IPS DF 4.7 (cell line): ENCODE measurements at regions not wholly inside any gene's neighbourhood (a gene's known extent, or its start where the extent isn't known, plus 50 kb on each side); places are given as distances from the start of the nearest gene placed in this dataset.

Experiments used
- DNase-seq: peaks from one replicate; pipeline ENCODE4 v3.0.0-alpha.2; 2013; ENCODE audit warnings: low spot score; ENCODE audit errors: extremely low read depth

DNA sequence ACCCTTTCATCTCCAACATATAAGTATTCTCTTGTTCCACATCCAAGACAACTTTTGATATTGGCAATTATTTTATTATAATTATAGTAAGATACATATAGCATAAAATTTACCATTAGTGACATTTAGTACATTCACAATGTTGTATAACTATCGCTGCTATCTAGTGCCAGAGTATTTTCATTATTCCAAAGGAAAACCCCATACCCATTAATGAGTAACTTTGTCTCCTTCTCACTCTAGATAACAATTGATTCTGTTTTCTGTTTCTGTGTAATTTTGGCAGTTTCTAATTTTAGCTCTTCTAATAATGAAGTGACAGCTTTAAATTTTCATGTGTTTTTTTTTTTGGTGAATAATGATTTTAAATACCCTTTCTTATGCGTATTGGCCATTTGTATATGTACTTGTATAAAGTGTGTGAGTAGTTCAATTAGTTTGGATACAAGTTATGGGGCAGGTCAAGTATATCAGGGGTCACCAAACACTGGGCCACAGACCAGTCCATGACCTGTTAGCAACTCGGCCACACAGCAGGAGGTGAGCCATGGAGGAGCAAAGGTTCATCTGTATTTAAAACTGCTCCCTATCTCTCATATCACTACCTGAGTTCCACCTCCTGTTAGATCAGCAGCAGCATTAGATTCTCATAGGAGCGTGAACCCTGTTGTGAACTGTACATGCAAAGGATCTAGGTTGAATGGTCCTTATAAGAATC is 97.2 kb upstream of the SYT1 start:
- no peak for DNase-seq

DNA sequence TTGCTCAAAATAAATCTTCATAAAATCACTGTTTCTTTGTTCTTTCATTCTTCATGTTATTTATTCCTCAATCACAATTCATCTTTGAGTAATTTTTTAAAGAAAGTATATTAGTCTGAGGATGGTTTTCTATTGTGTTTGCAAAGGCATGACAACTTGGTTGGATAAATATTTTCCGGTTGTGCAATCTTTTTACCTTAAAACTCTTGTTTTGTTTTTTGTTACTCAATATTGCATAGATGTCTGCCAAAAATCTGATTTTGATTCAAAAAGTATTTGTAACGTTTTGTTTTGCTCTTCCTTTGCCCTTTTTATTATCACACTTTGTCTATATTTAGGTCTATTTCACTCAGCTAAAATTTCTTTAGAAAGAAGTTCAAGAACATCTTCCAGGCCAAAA is 86.2 kb upstream of the SYT1 start:
- no peak for DNase-seq

DNA sequence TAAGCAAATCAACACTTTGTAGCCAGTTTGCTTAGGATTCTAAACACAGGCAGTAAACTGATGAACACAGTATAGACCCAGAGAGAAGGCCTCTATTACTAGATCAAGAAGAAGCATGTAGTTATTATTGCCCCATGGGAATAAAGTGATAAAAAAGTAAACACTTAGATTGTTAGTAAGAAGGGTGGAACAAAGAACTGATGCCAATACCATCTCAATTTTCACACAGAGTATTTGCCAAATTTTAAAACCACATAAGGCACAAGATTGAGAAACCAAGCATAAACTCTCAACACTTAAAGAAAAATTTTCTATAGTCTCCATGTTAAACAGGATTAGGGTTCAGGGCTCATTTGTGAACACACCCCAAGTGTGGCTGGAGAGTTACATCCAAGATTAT is 77.0 kb upstream of the SYT1 start:
- no peak for DNase-seq

DNA sequence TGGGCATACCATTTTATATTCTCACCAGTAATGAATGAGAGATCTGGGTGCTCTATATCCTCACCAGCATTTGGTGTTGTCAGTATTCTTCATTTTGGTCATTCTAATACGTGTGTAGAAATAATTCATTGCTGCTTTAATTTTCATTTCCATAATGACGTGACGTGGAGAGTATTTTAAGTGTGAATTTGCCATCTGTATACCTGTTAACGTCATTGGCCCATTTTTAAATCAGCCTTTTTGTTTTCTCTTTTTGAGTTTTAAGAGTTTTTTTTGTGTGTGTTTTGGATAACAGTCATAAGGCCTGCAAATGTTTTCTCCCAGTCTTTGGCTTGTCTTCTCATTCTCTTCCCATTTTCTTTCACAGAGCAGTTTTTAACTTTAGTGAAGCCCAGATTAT is 74.4 kb upstream of the SYT1 start:
- DNase-seq: no peak

DNA sequence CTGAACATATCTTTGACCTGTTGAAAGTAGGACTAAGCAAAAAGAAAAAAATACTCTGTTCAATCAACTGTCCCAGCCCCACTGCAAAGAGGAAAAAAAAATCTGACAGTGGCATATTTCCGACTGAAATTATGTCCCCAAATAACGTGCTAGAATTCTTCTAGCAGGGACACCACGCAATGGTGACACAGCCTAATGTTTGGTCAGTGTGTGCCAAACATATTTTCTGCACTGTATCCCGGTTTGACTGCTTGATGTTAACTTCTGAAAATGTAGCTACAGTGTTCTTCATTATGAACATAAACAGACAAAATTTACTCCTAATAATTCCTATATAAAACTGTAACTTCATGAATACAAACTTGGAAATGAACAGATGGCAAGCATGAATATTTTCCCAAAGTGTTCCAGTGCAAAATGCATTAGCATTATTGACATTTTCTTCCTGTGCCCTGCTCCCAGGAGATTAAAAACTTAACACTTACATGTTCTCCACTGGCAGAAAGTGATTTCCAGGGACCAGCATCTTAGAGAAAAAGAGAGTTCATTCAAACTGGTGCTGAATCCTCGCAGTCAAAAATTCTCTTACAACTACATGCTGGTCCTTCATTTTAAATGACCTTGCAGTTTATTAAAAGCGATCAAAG is 72.4 kb upstream of the SYT1 start:
- DNase-seq: no peak

DNA sequence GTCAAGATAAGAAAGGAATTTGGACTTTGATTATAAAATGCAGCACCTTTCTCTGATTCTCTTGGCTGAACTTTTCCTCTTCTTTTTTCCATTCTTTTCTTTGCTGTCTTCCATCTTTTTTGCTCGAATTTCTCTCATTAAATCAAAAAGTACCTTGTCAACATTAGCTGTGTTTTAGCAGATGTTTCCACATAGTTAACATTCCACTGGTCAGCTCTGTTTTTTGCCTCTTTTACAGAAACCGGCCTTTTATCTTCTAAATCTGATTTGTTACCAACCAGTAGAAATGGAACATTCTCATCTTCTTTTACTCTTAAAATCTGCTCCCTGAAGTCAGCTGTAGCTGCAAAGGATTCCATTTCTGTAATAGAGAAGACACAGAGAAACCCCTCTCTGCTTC is 71.1 kb upstream of the SYT1 start:
- no peak for DNase-seq

DNA sequence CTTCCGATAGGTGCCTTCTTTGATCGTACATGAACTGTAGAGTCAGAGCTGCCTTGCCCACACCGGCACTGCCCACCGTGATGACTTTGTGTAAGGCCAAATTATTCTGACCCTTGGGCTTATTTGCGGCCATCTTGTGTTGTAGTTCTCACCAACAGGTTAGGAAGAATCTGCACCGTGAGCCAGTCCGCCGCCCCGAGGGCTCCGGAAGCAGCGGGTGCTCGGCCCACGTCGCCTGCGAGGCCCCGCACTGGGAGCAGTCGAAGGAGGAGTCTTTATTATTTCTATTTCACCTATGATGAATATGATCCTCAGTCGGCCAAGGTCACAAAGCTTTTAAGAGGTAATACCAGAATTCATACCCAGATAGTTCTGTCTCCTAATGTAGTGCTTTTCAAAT is 70.6 kb upstream of the SYT1 start:
- DNase-seq: no peak

DNA sequence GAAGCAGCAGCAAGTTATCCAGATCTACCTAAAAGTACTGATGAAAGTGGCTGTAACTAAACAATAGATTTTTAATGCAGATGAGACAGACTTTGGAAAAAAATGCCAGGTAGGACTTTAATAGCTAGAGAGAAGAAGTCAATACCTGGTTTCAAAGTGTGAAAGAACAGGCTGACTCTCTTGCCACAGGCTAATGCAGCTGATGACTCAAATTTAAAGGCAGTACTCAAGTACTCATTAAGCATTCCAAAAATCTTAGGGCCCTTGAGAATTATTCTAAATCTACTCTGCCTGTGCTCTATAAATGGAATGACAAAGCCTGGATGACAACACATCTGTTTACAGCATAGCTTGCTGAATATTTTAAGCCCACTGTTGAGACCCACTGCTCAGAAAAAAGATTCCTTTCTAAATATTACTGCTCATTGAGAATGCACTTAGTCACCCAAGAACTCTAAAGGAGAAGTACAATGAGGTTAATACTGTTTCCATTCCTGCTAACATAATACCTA is 68.6 kb upstream of the SYT1 start:
- DNase-seq: no peak

DNA sequence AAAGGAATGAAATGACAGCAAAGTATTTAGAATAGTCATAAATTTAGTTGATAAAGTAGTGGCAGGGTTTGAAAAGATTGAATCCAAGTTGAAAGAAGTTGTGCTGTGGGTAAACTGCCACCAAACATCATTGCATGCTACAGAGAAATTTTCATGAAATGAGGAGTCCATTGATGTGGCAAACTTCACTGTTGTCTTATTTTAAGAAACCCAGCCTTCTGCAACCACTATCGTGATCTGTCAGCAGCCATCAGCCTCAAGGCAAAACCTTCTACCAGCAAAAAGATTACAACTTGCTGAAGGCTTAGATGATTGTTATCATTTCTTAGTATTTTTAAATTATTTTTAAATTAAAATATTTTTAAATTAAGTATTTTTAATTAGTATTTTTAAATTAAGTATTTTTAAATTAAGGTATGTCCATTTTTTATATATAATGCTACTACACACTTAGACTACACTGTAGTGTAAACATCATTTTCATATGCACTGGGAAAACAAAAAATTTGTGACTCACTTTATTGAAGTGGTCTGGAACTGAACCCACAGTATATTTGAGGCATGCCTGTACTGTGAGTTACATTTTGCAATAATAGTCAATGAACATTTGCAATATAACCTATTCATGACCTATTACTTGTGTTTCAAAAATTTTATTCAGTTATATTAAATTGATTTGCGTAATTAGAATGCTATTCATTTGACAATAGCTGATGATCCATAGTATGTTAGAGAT is 67.2 kb upstream of the SYT1 start:
- no peak for DNase-seq

DNA sequence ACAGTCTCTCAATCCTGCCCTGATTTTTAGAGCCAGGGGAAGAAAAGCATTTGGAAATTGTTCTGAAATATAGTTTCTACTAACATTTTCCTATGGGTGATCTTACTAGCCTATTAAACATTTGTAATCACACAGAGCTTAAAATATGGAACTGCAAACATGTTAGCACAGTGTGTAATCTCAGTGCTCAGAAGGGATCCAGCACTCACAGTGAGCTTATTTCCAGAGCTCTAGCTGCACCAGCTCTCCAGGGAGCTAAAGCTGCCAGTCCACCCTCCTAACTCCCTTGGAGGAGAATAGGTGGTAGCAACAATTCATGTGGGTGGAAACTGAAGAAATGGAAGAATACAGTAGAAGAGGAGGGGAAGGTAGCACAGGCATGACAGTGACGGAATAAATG is 64.9 kb upstream of the SYT1 start:
- no peak for DNase-seq

DNA sequence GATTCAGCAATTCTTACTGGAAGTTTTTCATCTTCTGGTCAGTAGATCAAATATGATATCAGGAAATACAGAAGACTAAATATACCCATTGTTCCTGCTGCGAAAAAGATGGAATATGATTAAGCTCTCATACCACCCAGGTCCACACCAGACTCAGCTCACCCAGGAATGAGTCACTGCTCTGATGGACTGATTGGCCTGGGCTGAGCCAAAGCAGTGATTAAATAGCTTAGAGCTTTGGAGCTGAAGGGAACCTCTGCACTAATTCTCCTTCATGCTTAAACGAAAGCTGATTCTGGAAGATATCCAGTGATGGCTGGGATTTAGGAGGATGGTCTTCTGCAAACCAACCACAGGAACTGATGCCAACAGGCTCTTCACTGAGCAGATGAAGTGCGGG is 62.0 kb upstream of the SYT1 start:
- DNase-seq: no peak

DNA sequence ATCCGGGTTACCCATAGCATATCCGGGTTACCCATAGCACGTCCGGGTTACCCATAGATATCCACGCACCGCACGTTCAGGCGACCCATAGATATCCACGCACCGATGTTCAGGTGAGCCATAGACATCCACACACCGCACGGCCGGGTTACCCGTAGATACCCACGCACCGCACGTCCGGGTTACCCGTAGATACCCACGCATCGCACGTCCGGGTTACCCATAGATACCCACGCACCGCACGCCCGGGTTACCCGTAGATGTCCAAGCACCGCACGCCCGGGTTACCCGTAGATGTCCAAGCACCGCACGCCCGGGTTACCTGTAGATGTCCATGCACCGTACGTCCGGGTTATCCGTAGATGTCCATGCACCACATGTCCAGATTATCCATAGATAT is 60.3 kb upstream of the SYT1 start:
- DNase-seq: no peak
